ENCODE measurements at regions not wholly inside any gene's neighbourhood (a gene's known extent, or its start where the extent isn't known, plus 50 kb on each side); places are given as distances from the start of the nearest gene placed in this dataset.

DNA sequence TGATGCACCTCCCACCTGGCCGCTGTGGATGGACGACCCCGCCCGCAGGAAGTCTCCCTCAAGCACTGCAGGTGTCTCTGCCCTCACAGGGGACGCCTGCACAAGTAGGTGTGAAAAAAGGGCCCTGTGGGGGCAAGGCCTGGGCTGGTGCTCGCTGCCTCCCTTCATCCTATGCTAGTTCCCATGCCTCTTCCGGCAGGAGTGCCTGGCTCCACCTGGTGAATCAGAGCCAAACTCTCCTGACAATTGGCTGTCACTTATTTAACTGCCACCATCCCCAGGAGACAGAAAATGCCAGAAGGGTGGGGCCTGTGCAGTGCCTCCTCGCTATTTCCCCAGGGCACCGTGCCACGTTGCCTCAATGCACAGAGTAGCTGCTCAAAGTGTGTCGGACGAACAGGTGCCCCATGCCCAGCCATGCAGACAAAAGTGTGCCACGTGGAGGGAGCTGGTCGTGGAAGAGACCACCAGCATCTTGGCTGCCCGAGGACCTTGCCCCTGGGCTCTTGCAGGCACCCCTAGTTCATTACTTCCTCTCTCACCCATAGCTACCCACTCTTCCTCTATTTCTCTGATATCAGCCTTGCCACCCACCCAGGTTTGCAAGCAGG lies 170.7 kb downstream of the SEC14L1 start:
- no peak for TF ChIP-seq POLR2A (IDR thresholded peaks at IDR 0.05)
- TF ChIP-seq POLR2AphosphoS5 (IDR thresholded peaks at IDR 0.05), result no peak
- no peak for TF ChIP-seq CTCF (IDR thresholded peaks at IDR 0.05)
- H3K4me1 ChIP-seq, result peaks cover 7 to 40% of the 10 kb centered on the region in 2 donors
- H3K36me3 ChIP-seq, result no peaks in the 10 kb centered on the region
- no peaks in the 10 kb centered on the region for H3K9me3 ChIP-seq
- no peaks in the 10 kb centered on the region for H3K27me3 ChIP-seq
- no peak overlapping the region for H3K4me3 ChIP-seq
- peak overlapping the region in 1 of 2 donors; percentile 15 for H3K27ac ChIP-seq
- no peak for DNase-seq (ENCODE audit: low spot score in 2 of 2)
- intact Hi-C loops (cut with DNase I; ENCODE audit: low total_unique reads), result no loop called here

GRCh38 chr17:77312061-77312701 lies 171.4 kb downstream of the SEC14L1 start:
- Histone ChIP-seq H3K4me1 (peaks cover 7 to 40% of the 10 kb centered on the region in 2 donors), H3K9me3 (no peaks in the 10 kb centered on the region), H3K27me3 (no peaks in the 10 kb centered on the region), H3K4me3 (no peak overlapping the region), H3K27ac (no peak overlapping the region), H3K36me3 (no peaks in the 10 kb centered on the region)
- DNase-seq (ENCODE audit: low spot score in 2 of 2), result no peak
- intact Hi-C loops (cut with DNase I; ENCODE audit: low total_unique reads), result no loop called here
- TF ChIP-seq CTCF (IDR thresholded peaks at IDR 0.05) (no peak), POLR2A (IDR thresholded peaks at IDR 0.05) (no peak), POLR2AphosphoS5 (IDR thresholded peaks at IDR 0.05) (no peak)

DNA sequence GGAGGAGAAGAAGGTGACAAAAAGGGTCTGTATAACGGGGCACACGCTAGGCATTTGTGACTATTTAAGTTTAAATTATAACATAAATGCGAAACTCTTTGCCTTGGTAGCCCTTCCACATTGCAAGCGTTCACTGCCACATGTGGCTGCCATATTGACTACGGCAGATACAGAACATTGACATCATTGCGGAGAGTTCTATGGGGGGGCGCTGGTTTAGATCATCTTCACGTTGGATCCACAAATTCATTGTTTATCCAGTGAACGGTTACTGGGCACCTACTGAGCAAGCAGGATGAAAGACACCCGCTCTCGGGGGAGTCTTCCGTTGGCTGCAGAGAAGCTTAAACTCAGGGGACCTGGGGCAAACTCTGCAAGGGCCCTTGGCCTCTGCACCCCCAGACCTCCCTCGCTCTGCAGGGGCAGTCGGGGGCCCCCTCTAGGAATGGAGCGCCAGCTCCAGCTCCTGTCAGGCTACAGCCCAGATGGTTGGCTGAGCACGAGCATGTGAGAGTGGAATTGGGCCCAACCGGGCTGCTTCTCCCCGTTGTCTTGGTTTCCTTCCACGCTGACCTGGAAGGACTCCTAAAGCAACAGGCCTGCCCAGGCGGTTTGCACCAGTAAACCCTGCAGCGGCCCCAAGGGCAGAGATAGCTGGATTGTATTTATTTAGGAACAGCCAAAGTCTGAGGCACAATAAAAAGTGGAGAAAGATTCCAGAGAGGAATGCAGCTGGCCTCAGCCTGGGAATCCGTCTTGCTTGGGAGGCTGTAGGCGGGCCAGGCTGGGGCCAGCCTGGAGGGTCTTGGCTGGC lies 172.2 kb downstream of the SEC14L1 start:
- peak; percentile 69 to 76 for DNase-seq (ENCODE audit: low spot score in 2 of 2)
- intact Hi-C loops (cut with DNase I; ENCODE audit: low total_unique reads), result no loop called here
- Histone ChIP-seq H3K4me3 (no peak overlapping the region), H3K27me3 (no peaks in the 10 kb centered on the region), H3K27ac (peak overlapping the region; percentile 41 to 63), H3K36me3 (no peaks in the 10 kb centered on the region), H3K4me1 (peaks cover 7 to 37% of the 10 kb centered on the region in 2 donors), H3K9me3 (no peaks in the 10 kb centered on the region)
- no peak for TF ChIP-seq CTCF (IDR thresholded peaks at IDR 0.05)
- peak in 1 of 3 donors; percentile 23 for TF ChIP-seq POLR2AphosphoS5 (IDR thresholded peaks at IDR 0.05)
- no peak for TF ChIP-seq POLR2A (IDR thresholded peaks at IDR 0.05)

DNA sequence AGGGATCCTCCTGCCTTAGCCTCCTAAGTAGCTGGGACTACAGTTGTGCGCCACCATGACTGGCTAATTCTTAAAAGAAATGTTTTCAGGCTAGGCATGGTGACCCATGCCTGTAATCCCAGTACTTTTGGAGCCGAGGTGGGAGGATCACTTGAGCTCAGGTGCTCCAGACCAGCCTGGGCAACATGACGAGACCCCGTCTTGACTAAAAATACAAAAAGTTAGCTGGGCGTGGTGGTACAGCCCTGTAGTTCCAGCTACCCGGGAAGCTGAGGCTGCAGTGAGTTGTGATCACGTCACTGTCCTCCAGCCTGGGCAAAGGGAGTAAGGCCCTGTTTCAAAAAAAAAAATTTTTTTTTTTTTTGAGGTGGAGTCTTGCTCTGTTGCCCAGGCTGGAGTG lies 173.1 kb downstream of the SEC14L1 start:
- no peak for DNase-seq (ENCODE audit: low spot score in 2 of 2)
- Histone ChIP-seq H3K36me3 (no peaks in the 10 kb centered on the region), H3K4me1 (peaks cover 7 to 36% of the 10 kb centered on the region in 2 donors), H3K27me3 (no peaks in the 10 kb centered on the region), H3K27ac (peak overlapping the region; percentile 12 to 63), H3K4me3 (no peak overlapping the region), H3K9me3 (no peaks in the 10 kb centered on the region)
- intact Hi-C loops (cut with DNase I; ENCODE audit: low total_unique reads), result no loop called here
- TF ChIP-seq POLR2A (IDR thresholded peaks at IDR 0.05) (no peak), POLR2AphosphoS5 (IDR thresholded peaks at IDR 0.05) (no peak), CTCF (IDR thresholded peaks at IDR 0.05) (no peak)

GRCh38 chr17:77314601-77315000 lies 173.8 kb downstream of the SEC14L1 start:
- Histone ChIP-seq H3K4me1 (peaks cover 12 to 33% of the 10 kb centered on the region in 2 donors), H3K4me3 (no peak overlapping the region), H3K36me3 (no peaks in the 10 kb centered on the region), H3K27me3 (no peaks in the 10 kb centered on the region), H3K9me3 (no peaks in the 10 kb centered on the region), H3K27ac (peak overlapping the region in 1 of 2 donors; percentile 7)
- no peak for DNase-seq (ENCODE audit: low spot score in 2 of 2)
- intact Hi-C loops (cut with DNase I; ENCODE audit: low total_unique reads), result no loop called here
- no peak for TF ChIP-seq POLR2A (IDR thresholded peaks at IDR 0.05)
- TF ChIP-seq CTCF (IDR thresholded peaks at IDR 0.05), result no peak
- TF ChIP-seq POLR2AphosphoS5 (IDR thresholded peaks at IDR 0.05), result no peak

Data from breast epithelium (tissue), 4 donors.